HG02763 (cell line): ENCODE measurements at regions not wholly inside any gene's neighbourhood (a gene's known extent, or its start where the extent isn't known, plus 50 kb on each side); places are given as distances from the start of the nearest gene placed in this dataset.

Experiments
- ATAC-seq: cut with Tn5 transposase; IDR thresholded peaks from one replicate; pipeline ENCODE4 v1.9.1; 2021; ENCODE audit warnings: mild to moderate bottlenecking, moderate library complexity; ENCODE audit not compliant: unreplicated experiment

- ATAC-seq: no peak
Observed at GRCh38 chr2:6641956-6642355, 223.8 kb downstream of the CMPK2 start.

- ATAC-seq: no peak
Observed at GRCh38 chr2:6644261-6644660, 221.4 kb downstream of the CMPK2 start.

- ATAC-seq: no peak
Observed at GRCh38 chr2:6645004-6645403, 220.7 kb downstream of the CMPK2 start.

GRCh38 chr2:6645672-6646071, 220.0 kb downstream of the CMPK2 start:
- no peak for ATAC-seq

GRCh38 chr2:6647046-6647445, 218.7 kb downstream of the CMPK2 start:
- no peak for ATAC-seq

GRCh38 chr2:6648596-6649247, 217.0 kb downstream of the CMPK2 start:
- no peak for ATAC-seq

- no peak for ATAC-seq
Observed at GRCh38 chr2:6650311-6650710, 215.4 kb downstream of the CMPK2 start.

- no peak for ATAC-seq
Observed at GRCh38 chr2:6652251-6652650, 213.5 kb downstream of the CMPK2 start.

- ATAC-seq: no peak
Observed at GRCh38 chr2:6653281-6653750, 212.4 kb downstream of the CMPK2 start.

GRCh38 chr2:6654279-6654678, 211.4 kb downstream of the CMPK2 start:
- no peak for ATAC-seq

- no peak for ATAC-seq
Observed at GRCh38 chr2:6656633-6657032, 209.1 kb downstream of the CMPK2 start.

- no peak for ATAC-seq
Observed at GRCh38 chr2:6657136-6657535, 208.6 kb downstream of the CMPK2 start.

GRCh38 chr2:6657855-6658254, 207.9 kb downstream of the CMPK2 start:
- peak; percentile 99 for ATAC-seq

- no peak for ATAC-seq
Observed at GRCh38 chr2:6664332-6665061, 201.2 kb downstream of the CMPK2 start.

- no peak for ATAC-seq
Observed at GRCh38 chr2:6665093-6666045, 200.3 kb downstream of the CMPK2 start.

- no peak for ATAC-seq
Observed at GRCh38 chr2:6667326-6667725, 198.4 kb downstream of the CMPK2 start.

GRCh38 chr2:6671913-6672312, 193.8 kb downstream of the CMPK2 start:
- ATAC-seq: no peak

- ATAC-seq: no peak
Observed at GRCh38 chr2:6674381-6674780, 191.3 kb downstream of the CMPK2 start.

GRCh38 chr2:6675791-6676190, 189.9 kb downstream of the CMPK2 start:
- no peak for ATAC-seq

GRCh38 chr2:6676241-6676640, 189.5 kb downstream of the CMPK2 start:
- no peak for ATAC-seq

- ATAC-seq: no peak
Observed at GRCh38 chr2:6676776-6677175, 188.9 kb downstream of the CMPK2 start.
